ENCODE measurements at regions not wholly inside any gene's neighbourhood (a gene's known extent, or its start where the extent isn't known, plus 50 kb on each side); places are given as distances from the start of the nearest gene placed in this dataset.

- TF ChIP-seq CTCF (IDR thresholded peaks at IDR 0.05; ENCODE audit: borderline replicate concordance, extremely low read depth, low read length, poor library complexity, severe bottlenecking) (no peak), EZH2 (IDR thresholded peaks at IDR 0.05; ENCODE audit: borderline replicate concordance, low read depth, low read length, severe bottlenecking) (no peak)
These were observed 769.5 kb upstream of the CDH2 start for GRCh38 chr18:28946471-28946870.
